ENCODE measurements at regions not wholly inside any gene's neighbourhood (a gene's known extent, or its start where the extent isn't known, plus 50 kb on each side); places are given as distances from the start of the nearest gene placed in this dataset.

GRCh38 chrX:20542072-20542471, 275.4 kb upstream of the RPS6KA3 start:
- Mint-ChIP-seq H3K4me1 (ENCODE audit: low read depth, unreplicated experiment) (no peaks in the 10 kb centered on the region), H3K4me3 (ENCODE audit: unreplicated experiment) (no peak overlapping the region), H3K9me3 (ENCODE audit: unreplicated experiment) (peaks cover 11% of the 10 kb centered on the region), H3K27me3 (ENCODE audit: low read depth, unreplicated experiment) (no peaks in the 10 kb centered on the region), H3K36me3 (ENCODE audit: low read depth, unreplicated experiment) (no peaks in the 10 kb centered on the region), H3K27ac (ENCODE audit: unreplicated experiment) (no peak overlapping the region)
- Histone ChIP-seq H3K27ac (ENCODE audit: low read depth, low read length) (no peak overlapping the region), H3K27me3 (ENCODE audit: insufficient read depth, low read length) (no peaks in the 10 kb centered on the region), H3K4me1 (ENCODE audit: insufficient read depth, low read length) (no peaks in the 10 kb centered on the region), H3K4me3 (ENCODE audit: insufficient read depth, low read depth, low read length) (no peak overlapping the region), H3K79me2 (ENCODE audit: insufficient read depth, low read length) (no peaks in the 10 kb centered on the region), H3K4me2 (ENCODE audit: low read length) (no peak overlapping the region), H4K20me1 (ENCODE audit: insufficient read depth, low read length) (no peaks in the 10 kb centered on the region), H3K9ac (ENCODE audit: low read length) (no peak overlapping the region), H3K36me3 (ENCODE audit: insufficient read depth, low read length) (no peaks in the 10 kb centered on the region), H3K9me3 (ENCODE audit: insufficient read depth, low read depth, low read length) (no peaks in the 10 kb centered on the region), H2AFZ (ENCODE audit: low read depth, low read length) (no peak overlapping the region)
- no peak for FAIRE-seq
- no peak for DNase-seq (ENCODE audit: low read depth)
- TF ChIP-seq CTCF (IDR thresholded peaks at IDR 0.05; ENCODE audit: insufficient read depth, low read depth, low read length) = no peak
- no peak for TF ChIP-seq EZH2 (IDR thresholded peaks at IDR 0.05; ENCODE audit: insufficient read depth, low read length)

- TF ChIP-seq EZH2 (IDR thresholded peaks at IDR 0.05; ENCODE audit: insufficient read depth, low read length) (no peak), CTCF (IDR thresholded peaks at IDR 0.05; ENCODE audit: insufficient read depth, low read depth, low read length) (no peak)
- Histone ChIP-seq H3K4me3 (ENCODE audit: insufficient read depth, low read depth, low read length) (no peak overlapping the region), H3K4me2 (ENCODE audit: low read length) (no peak overlapping the region), H3K36me3 (ENCODE audit: insufficient read depth, low read length) (no peaks in the 10 kb centered on the region), H3K27ac (ENCODE audit: low read depth, low read length) (no peak overlapping the region), H3K9me3 (ENCODE audit: insufficient read depth, low read depth, low read length) (no peaks in the 10 kb centered on the region), H3K27me3 (ENCODE audit: insufficient read depth, low read length) (no peaks in the 10 kb centered on the region), H3K4me1 (ENCODE audit: insufficient read depth, low read length) (no peaks in the 10 kb centered on the region), H3K9ac (ENCODE audit: low read length) (no peak overlapping the region), H4K20me1 (ENCODE audit: insufficient read depth, low read length) (no peaks in the 10 kb centered on the region), H2AFZ (ENCODE audit: low read depth, low read length) (no peak overlapping the region), H3K79me2 (ENCODE audit: insufficient read depth, low read length) (no peaks in the 10 kb centered on the region)
- H3K4me1 Mint-ChIP-seq (ENCODE audit: low read depth, unreplicated experiment) = no peaks in the 10 kb centered on the region
- H3K36me3 Mint-ChIP-seq (ENCODE audit: low read depth, unreplicated experiment) = no peaks in the 10 kb centered on the region
- no peak for FAIRE-seq
- H3K27ac Mint-ChIP-seq (ENCODE audit: unreplicated experiment) = no peak overlapping the region
- H3K27me3 Mint-ChIP-seq (ENCODE audit: low read depth, unreplicated experiment) = no peaks in the 10 kb centered on the region
- H3K9me3 Mint-ChIP-seq (ENCODE audit: unreplicated experiment) = peaks cover 14% of the 10 kb centered on the region
- H3K4me3 Mint-ChIP-seq (ENCODE audit: unreplicated experiment) = no peak overlapping the region
- no peak for DNase-seq (ENCODE audit: low read depth)
These were observed 272.3 kb upstream of the RPS6KA3 start for GRCh38 chrX:20538974-20539373.

- H3K27ac ChIP-seq (ENCODE audit: low read depth, low read length) = no peak overlapping the region
- no peaks in the 10 kb centered on the region for H3K27me3 ChIP-seq (ENCODE audit: insufficient read depth, low read length)
- H3K36me3 Mint-ChIP-seq (ENCODE audit: low read depth, unreplicated experiment) = no peaks in the 10 kb centered on the region
- peaks cover 2% of the 10 kb centered on the region for H3K9me3 Mint-ChIP-seq (ENCODE audit: unreplicated experiment)
- H3K4me1 Mint-ChIP-seq (ENCODE audit: low read depth, unreplicated experiment) = peaks cover 18% of the 10 kb centered on the region
- H2AFZ ChIP-seq (ENCODE audit: low read depth, low read length) = no peak overlapping the region
- no peaks in the 10 kb centered on the region for H3K36me3 ChIP-seq (ENCODE audit: insufficient read depth, low read length)
- DNase-seq (ENCODE audit: low read depth) (no peak), FAIRE-seq (peak; percentile 82)
- no peak overlapping the region for H3K4me3 Mint-ChIP-seq (ENCODE audit: unreplicated experiment)
- no peak overlapping the region for H3K4me3 ChIP-seq (ENCODE audit: insufficient read depth, low read depth, low read length)
- H3K4me2 ChIP-seq (ENCODE audit: low read length) = no peak overlapping the region
- H3K9me3 ChIP-seq (ENCODE audit: insufficient read depth, low read depth, low read length) = no peaks in the 10 kb centered on the region
- no peaks in the 10 kb centered on the region for H4K20me1 ChIP-seq (ENCODE audit: insufficient read depth, low read length)
- H3K27me3 Mint-ChIP-seq (ENCODE audit: low read depth, unreplicated experiment) = no peaks in the 10 kb centered on the region
- no peak for TF ChIP-seq CTCF (IDR thresholded peaks at IDR 0.05; ENCODE audit: insufficient read depth, low read depth, low read length)
- no peak for TF ChIP-seq EZH2 (IDR thresholded peaks at IDR 0.05; ENCODE audit: insufficient read depth, low read length)
- peaks cover 9% of the 10 kb centered on the region for H3K4me1 ChIP-seq (ENCODE audit: insufficient read depth, low read length)
- H3K9ac ChIP-seq (ENCODE audit: low read length) = no peak overlapping the region
- no peaks in the 10 kb centered on the region for H3K79me2 ChIP-seq (ENCODE audit: insufficient read depth, low read length)
- no peak overlapping the region for H3K27ac Mint-ChIP-seq (ENCODE audit: unreplicated experiment)
These were observed 265.0 kb upstream of the RPS6KA3 start for GRCh38 chrX:20531667-20532066.

Measured in astrocyte (in vitro differentiated cells and primary cell).